GM21381 (cell line): ENCODE measurements at regions not wholly inside any gene's neighbourhood (a gene's known extent, or its start where the extent isn't known, plus 50 kb on each side); places are given as distances from the start of the nearest gene placed in this dataset.
"Not testable (repeated sequence)": the region's sequence is repeated elsewhere in the genome, so short reads cannot be mapped to it uniquely, and the experiment has no call there.

Experiments used
- ATAC-seq: cut with Tn5 transposase; IDR thresholded peaks from one replicate; pipeline ENCODE4 v1.9.1; 2021; ENCODE audit warnings: mild to moderate bottlenecking, moderate library complexity; ENCODE audit not compliant: unreplicated experiment

- ATAC-seq: no peak
Measured at GRCh38 chr12:46942579-46942978, 116.8 kb upstream of the SLC38A4 start.

GRCh38 chr12:46944088-46944487 lies 118.3 kb upstream of the SLC38A4 start:
- no peak for ATAC-seq

- no peak for ATAC-seq
Measured at GRCh38 chr12:46944771-46945170, 119.0 kb upstream of the SLC38A4 start.

GRCh38 chr12:46945591-46945990 lies 119.8 kb upstream of the SLC38A4 start:
- ATAC-seq: no peak

GRCh38 chr12:46946137-46946536 lies 120.3 kb upstream of the SLC38A4 start:
- no peak for ATAC-seq

GRCh38 chr12:46948936-46949545 lies 123.2 kb upstream of the SLC38A4 start:
- ATAC-seq: no peak

- no peak for ATAC-seq
Measured at GRCh38 chr12:46950094-46950493, 124.3 kb upstream of the SLC38A4 start.

GRCh38 chr12:46952880-46953483 lies 126.4 kb upstream of the PCED1B start:
- no peak for ATAC-seq

- no peak for ATAC-seq
Measured at GRCh38 chr12:46956451-46957035, 122.9 kb upstream of the PCED1B start.

GRCh38 chr12:46958053-46958452 lies 121.4 kb upstream of the PCED1B start:
- ATAC-seq: no peak

- ATAC-seq: no peak
Measured at GRCh38 chr12:46958599-46959290, 120.7 kb upstream of the PCED1B start.

- no peak for ATAC-seq
Measured at GRCh38 chr12:46959502-46959901, 119.9 kb upstream of the PCED1B start.

- ATAC-seq: no peak
Measured at GRCh38 chr12:46960681-46961080, 118.7 kb upstream of the PCED1B start.

GRCh38 chr12:46963191-46963590 lies 116.2 kb upstream of the PCED1B start:
- no peak for ATAC-seq

- ATAC-seq: no peak
Measured at GRCh38 chr12:46963977-46964971, 115.1 kb upstream of the PCED1B start.

GRCh38 chr12:46965137-46965536 lies 114.3 kb upstream of the PCED1B start:
- ATAC-seq: no peak

- ATAC-seq: no peak
Measured at GRCh38 chr12:46965880-46966279, 113.5 kb upstream of the PCED1B start.

- ATAC-seq: no peak
Measured at GRCh38 chr12:46970636-46971035, 108.8 kb upstream of the PCED1B start.

- ATAC-seq: not testable (repeated sequence)
Measured at GRCh38 chr12:46973937-46974336, 105.5 kb upstream of the PCED1B start.

GRCh38 chr12:46977871-46978375 lies 101.5 kb upstream of the PCED1B start:
- no peak for ATAC-seq

GRCh38 chr12:46981622-46982021 lies 97.8 kb upstream of the PCED1B start:
- ATAC-seq: no peak
